HG03558 (cell line): ENCODE measurements at regions not wholly inside any gene's neighbourhood (a gene's known extent, or its start where the extent isn't known, plus 50 kb on each side); places are given as distances from the start of the nearest gene placed in this dataset.

Source experiments
- ATAC-seq: cut with Tn5 transposase; IDR thresholded peaks from one replicate; pipeline ENCODE4 v1.9.1; 2021; ENCODE audit warnings: moderate number of reproducible peaks; ENCODE audit not compliant: unreplicated experiment; ENCODE audit errors: extremely low read depth

- ATAC-seq, result no peak
Measured at GRCh38 chr5:31100047-31100575, 93.4 kb upstream of the CDH6 start.

- ATAC-seq, result no peak
Measured at GRCh38 chr5:31098811-31099210, 94.7 kb upstream of the CDH6 start.

GRCh38 chr5:31097851-31098250 is 95.6 kb upstream of the CDH6 start:
- ATAC-seq, result no peak

DNA sequence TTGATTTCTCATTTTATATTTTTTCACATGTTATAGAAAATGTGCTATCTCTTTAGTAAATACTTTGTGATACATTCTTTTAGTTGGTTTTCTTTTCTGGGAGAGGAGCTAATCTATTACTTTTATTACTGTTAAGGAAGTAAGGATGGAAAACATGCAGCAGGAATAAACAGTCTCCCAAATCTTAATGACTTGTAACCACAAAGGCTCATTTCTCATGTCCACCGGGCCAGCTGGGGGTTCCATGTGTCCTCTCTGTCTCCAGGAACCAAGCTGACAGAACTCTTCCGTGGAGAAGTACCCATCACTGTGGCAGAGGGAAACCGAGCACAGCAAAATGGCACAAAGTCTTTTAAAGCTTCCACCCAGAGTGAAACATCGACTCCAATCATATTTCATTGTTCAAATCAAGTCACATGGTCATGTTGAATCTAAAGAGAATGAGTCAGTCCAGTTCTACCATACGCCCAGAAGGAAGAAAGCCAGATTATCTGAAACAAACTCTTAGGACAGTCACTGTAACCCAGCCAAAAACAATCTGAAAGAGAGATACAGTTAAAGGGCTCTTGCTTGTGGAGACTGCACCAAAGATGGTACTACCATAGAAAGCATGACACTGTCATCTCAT is 97.1 kb upstream of the CDH6 start:
- ATAC-seq, result no peak

DNA sequence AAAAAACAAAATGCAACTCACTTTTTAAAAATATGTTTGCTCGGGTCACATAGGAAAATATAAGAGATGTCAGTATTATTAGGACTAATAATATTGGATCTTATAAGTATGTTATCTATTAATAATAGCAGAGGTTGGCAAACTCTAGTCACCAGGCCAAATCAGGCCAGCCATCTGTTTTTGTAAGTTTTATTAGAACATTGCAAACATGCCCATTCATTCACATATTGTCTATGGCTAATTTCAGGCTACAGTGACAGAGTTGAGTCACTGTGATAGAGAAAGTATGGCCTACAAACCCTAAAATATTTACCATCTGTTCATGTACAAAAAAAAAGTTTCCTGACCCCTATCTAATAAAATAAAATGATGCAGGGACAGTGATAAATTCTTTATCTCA is 97.7 kb upstream of the CDH6 start:
- ATAC-seq, result no peak

DNA sequence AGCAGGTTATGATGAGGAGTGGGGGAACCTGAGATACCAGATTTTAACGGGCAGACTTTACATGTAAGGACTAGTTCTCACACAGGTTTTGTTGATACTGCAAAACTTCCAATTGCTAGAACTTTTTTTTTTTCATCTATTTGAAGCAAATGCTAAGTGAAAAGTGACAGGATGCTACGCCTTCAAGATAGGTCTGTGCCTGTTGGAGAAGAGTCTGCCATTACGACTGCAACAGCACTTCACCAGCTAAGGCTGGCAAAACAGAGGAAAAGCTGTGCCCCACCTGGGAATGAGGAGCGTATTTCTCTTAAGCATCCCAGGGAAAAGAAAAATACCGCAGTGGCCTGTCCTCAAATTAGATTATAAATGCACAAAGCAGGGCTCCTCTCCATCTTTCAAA is 102.0 kb upstream of the CDH6 start:
- no peak for ATAC-seq

DNA sequence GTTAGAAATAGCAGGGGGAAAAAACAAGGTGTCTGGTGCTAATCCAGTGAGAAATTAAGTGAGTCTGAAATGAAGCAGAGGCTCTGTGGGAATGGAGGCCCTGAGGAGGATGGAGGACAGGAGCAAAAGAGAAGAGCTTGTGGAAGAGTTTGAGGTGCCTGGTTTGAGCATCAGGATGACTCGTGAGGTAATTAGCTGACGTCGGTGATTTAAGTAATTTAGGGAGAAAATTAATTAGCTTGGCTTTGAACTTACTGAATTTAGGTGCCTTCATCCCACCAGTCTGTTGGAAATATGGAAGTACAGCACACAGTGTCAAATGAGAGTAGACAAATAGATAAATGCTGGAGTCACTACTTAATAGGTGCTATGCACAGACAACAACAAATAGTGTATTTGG is 103.0 kb upstream of the CDH6 start:
- ATAC-seq, result no peak

GRCh38 chr5:31086839-31087415 is 106.6 kb upstream of the CDH6 start:
- ATAC-seq, result no peak

- ATAC-seq, result no peak
Measured at GRCh38 chr5:31084871-31085270, 108.6 kb upstream of the CDH6 start.

DNA sequence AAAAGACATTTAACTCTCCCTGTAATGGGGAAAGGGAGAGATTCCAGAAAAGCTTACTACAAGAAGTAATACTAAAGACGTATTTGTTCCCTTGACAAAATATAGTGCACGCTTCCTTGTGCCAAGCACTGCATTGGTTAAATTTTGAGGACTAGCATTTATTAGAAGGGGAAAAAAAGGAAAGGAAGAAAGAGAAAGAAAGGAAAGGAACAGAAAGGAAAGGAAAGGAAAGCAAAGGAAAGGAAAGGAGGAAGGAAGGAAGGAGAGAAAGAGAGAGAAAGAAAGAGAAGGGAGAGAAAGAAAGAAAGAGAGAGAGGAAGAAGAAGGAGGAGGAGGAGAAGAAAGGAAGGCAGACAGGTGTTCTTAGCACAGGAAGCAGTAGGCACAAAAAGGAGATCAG is 110.1 kb upstream of the CDH6 start:
- ATAC-seq, result no peak

- no peak for ATAC-seq
Measured at GRCh38 chr5:31079668-31080067, 113.8 kb upstream of the CDH6 start.

- no peak for ATAC-seq
Measured at GRCh38 chr5:31078956-31079355, 114.5 kb upstream of the CDH6 start.

GRCh38 chr5:31075981-31076380 is 117.5 kb upstream of the CDH6 start:
- no peak for ATAC-seq

DNA sequence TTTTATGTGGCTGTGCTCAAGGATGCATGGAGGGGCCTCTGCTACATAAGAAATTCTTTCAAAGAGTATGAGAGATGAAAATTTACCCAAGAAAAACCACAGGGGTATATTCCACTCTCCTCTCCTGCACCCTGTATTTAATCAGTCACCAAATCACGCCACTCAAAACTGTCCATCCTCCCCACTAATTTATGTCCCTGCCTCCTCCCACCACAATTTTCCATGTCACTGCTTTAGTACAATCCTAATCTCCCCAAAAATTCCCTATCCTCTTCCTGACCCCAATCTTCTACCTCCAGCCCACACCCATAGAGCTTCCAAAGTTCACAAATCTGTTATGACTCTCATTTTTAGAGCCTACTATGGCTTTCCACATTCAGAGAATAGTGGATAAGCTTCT is 125.2 kb upstream of the CDH6 start:
- no peak for ATAC-seq

DNA sequence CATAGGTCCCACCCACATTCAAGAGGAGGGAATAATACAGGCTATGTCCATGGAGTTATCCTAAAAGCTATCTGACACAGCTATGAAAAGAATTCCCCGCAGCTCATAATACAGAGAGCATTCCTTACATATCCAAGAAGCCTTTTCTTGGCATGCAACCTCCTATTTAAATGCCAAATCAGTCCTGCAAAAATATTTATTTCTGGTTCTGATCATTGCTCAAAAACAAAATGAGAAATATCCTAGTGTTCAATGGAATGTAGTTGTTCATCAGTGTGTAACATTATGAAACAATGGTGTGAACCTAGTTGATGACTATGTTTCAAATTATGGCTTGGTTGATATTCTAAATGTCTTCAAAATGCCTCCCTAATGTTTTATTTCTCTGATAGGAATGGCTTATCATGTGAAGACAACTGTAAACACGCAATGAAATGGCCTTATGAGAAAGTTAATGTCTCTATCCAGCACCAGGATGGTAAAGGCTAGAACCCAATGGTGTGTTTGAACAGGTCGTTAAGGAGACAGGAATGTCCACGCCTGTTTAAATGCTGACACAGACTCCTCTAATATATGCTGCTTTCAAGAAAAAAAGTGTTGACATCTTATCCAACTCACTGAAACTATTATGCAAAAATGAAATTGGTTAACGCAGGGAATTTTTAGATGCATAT is 126.7 kb upstream of the CDH6 start:
- ATAC-seq, result no peak

GRCh38 chr5:31064215-31064614 is 129.3 kb upstream of the CDH6 start:
- no peak for ATAC-seq

DNA sequence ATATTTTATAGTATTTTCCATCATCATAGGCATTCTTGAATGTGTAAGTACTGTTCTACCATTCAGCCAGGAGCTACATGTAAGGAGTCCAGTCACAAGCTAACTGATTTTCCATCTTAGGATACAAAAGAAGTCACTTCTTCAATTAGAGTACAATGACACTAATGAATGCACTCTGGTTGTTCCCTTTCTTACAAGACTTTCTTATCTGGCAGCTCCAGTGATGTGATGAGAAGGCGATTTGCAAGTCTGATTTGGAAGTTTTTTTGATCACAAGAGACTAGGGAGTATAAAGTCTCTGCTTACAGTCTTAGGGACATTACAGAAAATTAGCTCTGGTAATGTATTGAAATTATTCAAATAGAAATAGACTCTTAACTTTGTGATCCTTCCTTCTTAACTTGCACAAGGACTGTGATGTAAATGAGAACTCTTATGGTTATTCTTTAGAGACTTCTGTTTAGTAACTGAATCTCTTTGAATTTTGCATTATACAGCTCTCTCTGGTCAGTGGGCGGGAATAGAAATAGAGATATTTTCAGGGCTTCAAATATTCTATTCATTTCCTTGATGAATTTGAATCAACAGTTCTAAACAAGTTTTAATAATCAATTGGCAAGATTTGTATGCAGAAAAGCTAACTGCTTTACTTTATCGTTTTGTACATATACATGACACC is 130.4 kb upstream of the CDH6 start:
- no peak for ATAC-seq

GRCh38 chr5:31059889-31060288 is 133.6 kb upstream of the CDH6 start:
- ATAC-seq, result no peak

DNA sequence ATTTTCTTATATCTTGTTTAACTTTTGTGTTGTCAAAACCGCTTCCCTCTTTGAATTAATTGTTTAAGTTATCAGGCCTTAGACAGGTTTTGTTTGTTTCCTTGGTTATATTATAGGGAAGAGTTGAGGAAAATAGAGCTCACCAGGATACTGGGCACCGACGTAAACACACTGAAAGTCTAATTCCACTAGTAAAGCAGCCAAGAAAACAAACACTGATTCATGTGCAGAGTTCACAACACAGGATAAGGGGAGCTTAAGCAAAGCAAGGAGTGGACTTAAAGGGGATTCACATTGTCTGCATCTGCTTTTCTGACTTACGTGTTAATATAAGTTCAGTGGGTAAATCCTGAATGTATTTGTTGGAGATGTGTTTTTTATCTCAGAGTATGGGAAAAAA is 139.0 kb upstream of the CDH6 start:
- no peak for ATAC-seq

GRCh38 chr5:31052937-31053658 is 140.4 kb upstream of the CDH6 start:
- no peak for ATAC-seq

DNA sequence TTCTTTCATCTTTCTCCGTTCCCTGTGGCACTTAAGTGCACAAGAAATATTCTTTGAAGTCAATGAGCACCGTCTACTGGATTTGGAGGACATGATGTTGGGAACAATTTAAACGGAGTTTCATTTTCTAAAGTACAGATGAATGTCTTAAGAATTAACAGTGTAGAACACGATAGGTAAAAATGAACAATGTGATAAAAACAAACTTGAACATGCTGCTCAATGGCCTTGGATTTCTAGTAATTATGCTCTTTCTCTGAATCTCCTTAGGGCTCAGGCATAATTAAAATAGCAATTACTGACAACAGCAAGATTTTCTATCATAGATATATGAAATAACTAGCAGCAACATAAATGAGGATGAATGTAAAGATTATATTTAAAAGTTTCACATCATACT is 142.2 kb upstream of the CDH6 start:
- no peak for ATAC-seq
